Tibial nerve (tissue), 4 donors: ENCODE measurements at regions not wholly inside any gene's neighbourhood (a gene's known extent, or its start where the extent isn't known, plus 50 kb on each side); places are given as distances from the start of the nearest gene placed in this dataset.

Source experiments
- DNase-seq, 2 donors: peaks; one replicate each; pipeline ENCODE4 v3.0.0-alpha.2; 2019; ENCODE audit warnings: low spot score in 2 of 2
- H3K27ac ChIP-seq, 4 donors: fragments of 200-600 bp; sonication (generic) in 3 of 4; one replicate each; pipeline ENCODE4 v1.5.1; 2017 to 2019; ENCODE audit warnings: mild to moderate bottlenecking in 1 of 4
- H3K27me3 ChIP-seq, 2 donors: fragments of 200-600 bp; sonication (generic) in 1 of 2; one replicate each; pipeline versions ENCODE4 v1.5.1 to v1.6.0; 2017 to 2019
- H3K36me3 ChIP-seq, 3 donors: fragments of 200-600 bp; sonication (generic); one replicate each; pipeline ENCODE4 v1.5.1; 2018 to 2019
- H3K4me1 ChIP-seq, 4 donors: fragments of 200-600 bp; sonication (generic) in 3 of 4; one replicate each; pipeline ENCODE4 v1.5.1; 2017 to 2019
- H3K4me3 ChIP-seq, 4 donors: fragments of 200-600 bp; sonication (generic) in 3 of 4; one replicate each; pipeline ENCODE4 v1.5.1; 2017 to 2019; ENCODE audit warnings: mild to moderate bottlenecking in 1 of 4, moderate library complexity in 1 of 4
- H3K9me3 ChIP-seq, 4 donors: fragments of 200-600 bp; sonication (generic) in 3 of 4; one replicate each; pipeline ENCODE4 v1.5.1; 2017 to 2019
- EP300 ChIP-seq, 2 donors: sonication (generic); formaldehyde crosslinking; IDR thresholded peaks; one replicate each; pipeline ENCODE4 v1.6.1; 2017; ENCODE audit warnings: antibody characterized with exemption in 2 of 2, mild to moderate bottlenecking in 1 of 2
- POLR2A ChIP-seq, 2 donors: fragments of 450-650 bp; IDR thresholded peaks; one replicate each; pipeline ENCODE4 v1.6.1; 2017; ENCODE audit warnings: antibody characterized with exemption in 2 of 2, mild to moderate bottlenecking in 2 of 2, moderate library complexity in 2 of 2
- WGBS, 2 donors: methylation state at CpG; one replicate each; pipeline ENCODE4 v1.1.5; 2018; 5-methylcytosine and 5-hydroxymethylcytosine counted together
- TF ChIP-seq, protein P1 (sequence below), 5 experiments: fragments of 200-600 bp in 3 of 5; fragments of 450-650 bp in 2 of 5; sonication (generic) in 3 of 5; IDR thresholded peaks; one replicate each; pipeline ENCODE4 v1.5.1; 2016 to 2019; ENCODE audit warnings: antibody characterized with exemption in 5 of 5, mild to moderate bottlenecking in 3 of 5, moderate library complexity in 2 of 5

DNA sequence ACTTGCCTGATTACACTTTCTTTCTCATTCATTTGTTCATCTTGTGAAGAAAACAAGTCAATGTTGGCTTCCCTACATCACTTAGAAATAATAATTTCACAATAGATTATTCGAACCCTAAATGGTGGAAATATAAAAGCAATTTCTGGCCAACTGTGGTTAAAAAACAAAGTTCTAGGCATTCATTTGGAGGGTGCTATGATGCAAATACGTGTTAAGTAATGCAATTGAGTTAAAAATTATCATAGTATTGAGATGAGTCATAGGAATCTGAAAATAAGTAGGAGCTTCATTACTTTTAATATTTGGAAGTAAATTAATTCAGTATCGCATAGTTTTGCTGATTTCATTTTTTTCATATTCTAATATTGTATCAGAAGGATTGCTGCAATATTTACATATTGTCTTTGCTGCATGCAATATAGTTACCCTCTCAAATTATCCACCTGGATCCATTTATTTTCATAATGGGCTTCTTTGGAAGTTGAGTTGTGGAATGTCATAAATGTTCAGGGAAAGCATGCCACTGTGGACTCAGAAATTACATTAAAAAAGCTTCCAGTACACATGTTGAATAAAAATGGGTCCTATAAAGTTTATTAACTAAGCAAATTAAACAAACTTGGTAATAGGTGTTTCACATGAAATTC lies 647.7 kb upstream of the WWC1 start:
- no peak overlapping the region for H3K27ac ChIP-seq
- DNase-seq, result no peak
- H3K27me3 ChIP-seq, result no peaks in the 10 kb centered on the region
- TF ChIP-seq EP300 (IDR thresholded peaks at IDR 0.05) (no peak), POLR2A (IDR thresholded peaks at IDR 0.05) (no peak)
- TF ChIP-seq, protein P1, sequence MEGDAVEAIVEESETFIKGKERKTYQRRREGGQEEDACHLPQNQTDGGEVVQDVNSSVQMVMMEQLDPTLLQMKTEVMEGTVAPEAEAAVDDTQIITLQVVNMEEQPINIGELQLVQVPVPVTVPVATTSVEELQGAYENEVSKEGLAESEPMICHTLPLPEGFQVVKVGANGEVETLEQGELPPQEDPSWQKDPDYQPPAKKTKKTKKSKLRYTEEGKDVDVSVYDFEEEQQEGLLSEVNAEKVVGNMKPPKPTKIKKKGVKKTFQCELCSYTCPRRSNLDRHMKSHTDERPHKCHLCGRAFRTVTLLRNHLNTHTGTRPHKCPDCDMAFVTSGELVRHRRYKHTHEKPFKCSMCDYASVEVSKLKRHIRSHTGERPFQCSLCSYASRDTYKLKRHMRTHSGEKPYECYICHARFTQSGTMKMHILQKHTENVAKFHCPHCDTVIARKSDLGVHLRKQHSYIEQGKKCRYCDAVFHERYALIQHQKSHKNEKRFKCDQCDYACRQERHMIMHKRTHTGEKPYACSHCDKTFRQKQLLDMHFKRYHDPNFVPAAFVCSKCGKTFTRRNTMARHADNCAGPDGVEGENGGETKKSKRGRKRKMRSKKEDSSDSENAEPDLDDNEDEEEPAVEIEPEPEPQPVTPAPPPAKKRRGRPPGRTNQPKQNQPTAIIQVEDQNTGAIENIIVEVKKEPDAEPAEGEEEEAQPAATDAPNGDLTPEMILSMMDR (IDR thresholded peaks at IDR 0.05), result no peak
- H3K9me3 ChIP-seq, result no peaks in the 10 kb centered on the region
- peaks cover 0 to 2% (median 0%) of the 10 kb centered on the region in 4 donors for H3K4me1 ChIP-seq
- 46 to 56% methylated on average over 3 of the region's 3 CpGs for WGBS, 2 donors
- no peaks in the 10 kb centered on the region for H3K36me3 ChIP-seq
- H3K4me3 ChIP-seq, result no peak overlapping the region

DNA sequence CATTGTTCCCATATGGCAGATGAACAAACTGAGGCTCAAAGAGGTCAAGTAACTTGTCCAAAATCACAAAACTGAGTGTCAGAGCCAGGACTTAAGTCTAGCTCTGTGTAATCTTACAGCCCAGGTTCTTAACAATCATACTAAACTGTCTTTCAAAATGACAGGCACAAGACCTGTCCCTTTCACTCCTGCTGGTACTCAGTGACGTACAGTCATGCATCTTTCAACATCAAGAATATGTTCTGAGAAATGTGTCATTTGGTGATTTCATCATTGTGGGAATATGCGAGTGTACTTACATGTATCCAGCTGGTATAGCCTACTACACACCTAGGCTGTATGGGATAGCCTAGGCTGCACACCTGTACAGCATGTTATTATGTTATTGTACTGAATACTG lies 646.8 kb upstream of the WWC1 start:
- DNase-seq, result no peak
- TF ChIP-seq POLR2A (IDR thresholded peaks at IDR 0.05), result no peak
- TF ChIP-seq EP300 (IDR thresholded peaks at IDR 0.05), result no peak
- TF ChIP-seq, protein P1 (IDR thresholded peaks at IDR 0.05), result no peak
- H3K27ac ChIP-seq, result no peak overlapping the region
- H3K4me1 ChIP-seq, result peaks cover 0 to 2% (median 0%) of the 10 kb centered on the region in 4 donors
- H3K4me3 ChIP-seq, result no peak overlapping the region
- H3K36me3 ChIP-seq, result no peaks in the 10 kb centered on the region
- H3K27me3 ChIP-seq, result no peaks in the 10 kb centered on the region
- 88 to 96% methylated on average over 2 of the region's 2 CpGs for WGBS, 2 donors
- H3K9me3 ChIP-seq, result no peaks in the 10 kb centered on the region

DNA sequence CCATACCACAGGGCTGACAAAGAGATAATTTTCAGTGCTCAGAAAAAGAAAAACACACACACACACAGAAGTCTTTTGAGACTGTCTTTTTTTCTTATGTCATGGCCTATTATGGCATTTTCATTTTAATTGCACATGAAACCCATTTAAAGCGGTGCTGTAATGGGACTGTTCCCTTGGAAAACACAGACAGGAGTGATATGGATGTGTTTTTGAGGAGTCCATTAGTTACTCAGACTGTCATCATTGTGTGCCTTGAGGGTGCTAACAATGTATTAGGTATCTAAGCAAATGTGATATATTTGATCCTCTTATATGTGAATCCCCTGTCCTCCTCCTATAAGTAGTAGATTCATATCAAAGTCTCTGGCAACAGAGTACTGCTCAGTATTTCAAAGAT lies 642.0 kb upstream of the WWC1 start:
- no peak for DNase-seq
- no peak overlapping the region for H3K4me3 ChIP-seq
- no peaks in the 10 kb centered on the region for H3K36me3 ChIP-seq
- no peak overlapping the region for H3K27ac ChIP-seq
- no peaks in the 10 kb centered on the region for H3K9me3 ChIP-seq
- H3K4me1 ChIP-seq, result peaks cover 0 to 4% (median 0%) of the 10 kb centered on the region in 4 donors
- H3K27me3 ChIP-seq, result no peaks in the 10 kb centered on the region
- 73 to 74% methylated on average over 1 of the region's 1 CpG for WGBS, 2 donors
- no peak for TF ChIP-seq POLR2A (IDR thresholded peaks at IDR 0.05)
- TF ChIP-seq, protein P1 (IDR thresholded peaks at IDR 0.05), result no peak
- no peak for TF ChIP-seq EP300 (IDR thresholded peaks at IDR 0.05)

DNA sequence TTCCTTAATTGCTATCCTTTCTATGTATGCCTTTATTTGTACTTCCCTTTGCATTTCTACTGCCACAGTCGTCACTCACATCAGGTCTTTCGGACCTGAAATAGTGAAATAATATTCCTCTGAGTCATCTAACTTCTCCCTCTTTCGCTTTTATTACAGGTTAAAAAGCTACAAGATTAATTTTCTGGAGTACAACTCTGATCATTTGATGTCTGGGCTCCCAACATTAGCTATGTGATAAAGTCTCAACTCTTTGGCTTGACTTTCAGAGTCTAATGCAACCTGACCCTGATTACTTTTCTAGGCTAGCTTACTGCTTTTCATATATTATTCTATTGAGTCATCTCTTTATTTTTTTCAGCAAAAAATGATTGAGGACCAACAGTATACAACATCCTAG lies 638.8 kb upstream of the WWC1 start:
- peaks cover 0 to 4% (median 0%) of the 10 kb centered on the region in 4 donors for H3K4me1 ChIP-seq
- 76 to 78% methylated on average over 3 of the region's 3 CpGs for WGBS, 2 donors
- H3K27me3 ChIP-seq, result no peaks in the 10 kb centered on the region
- no peak overlapping the region for H3K4me3 ChIP-seq
- no peaks in the 10 kb centered on the region for H3K9me3 ChIP-seq
- H3K27ac ChIP-seq, result no peak overlapping the region
- TF ChIP-seq, protein P1 (IDR thresholded peaks at IDR 0.05), result no peak
- TF ChIP-seq POLR2A (IDR thresholded peaks at IDR 0.05), result no peak
- TF ChIP-seq EP300 (IDR thresholded peaks at IDR 0.05), result no peak
- no peaks in the 10 kb centered on the region for H3K36me3 ChIP-seq
- no peak for DNase-seq

DNA sequence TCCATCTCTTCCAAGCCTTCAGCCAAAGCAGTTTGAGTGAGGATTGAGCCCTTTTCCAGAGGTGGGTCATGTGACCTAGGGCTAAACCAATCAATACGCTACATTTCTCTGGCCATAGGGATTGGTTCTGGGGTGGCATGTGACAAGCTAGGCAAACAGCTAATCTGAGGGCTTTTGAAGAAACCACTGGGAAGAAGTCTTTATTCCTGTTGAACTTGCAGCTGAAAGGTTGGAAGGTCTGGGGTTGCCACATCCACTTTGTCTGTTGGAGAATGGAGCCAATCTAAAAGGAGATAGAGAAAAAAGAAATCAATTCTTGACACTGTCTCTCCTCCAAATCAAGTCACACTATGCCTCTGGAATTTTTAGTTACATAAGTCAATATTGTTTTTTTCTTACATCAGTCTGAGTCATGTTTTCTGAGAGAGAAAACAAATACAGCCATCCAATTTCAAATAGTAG lies 637.8 kb upstream of the WWC1 start:
- no peak for TF ChIP-seq POLR2A (IDR thresholded peaks at IDR 0.05)
- TF ChIP-seq, protein P1 (IDR thresholded peaks at IDR 0.05), result no peak
- no peak for TF ChIP-seq EP300 (IDR thresholded peaks at IDR 0.05)
- DNase-seq, result no peak
- Histone ChIP-seq H3K27ac (no peak overlapping the region), H3K36me3 (no peaks in the 10 kb centered on the region), H3K27me3 (no peaks in the 10 kb centered on the region), H3K4me1 (peaks cover 0 to 4% (median 0%) of the 10 kb centered on the region in 4 donors), H3K4me3 (no peak overlapping the region), H3K9me3 (no peaks in the 10 kb centered on the region)
- WGBS, 2 donors, result 96 to 100% methylated on average over 1 of the region's 1 CpG
